GM12878 (cell line): ENCODE measurements at regions not wholly inside any gene's neighbourhood (a gene's known extent, or its start where the extent isn't known, plus 50 kb on each side); places are given as distances from the start of the nearest gene placed in this dataset.

Experiments
- ATAC-seq: fragments of 200-7000 bp; cut with Tn5 transposase; 3 replicates; pipeline ENCODE4 v1.9.1; 2020; ENCODE audit warnings: mild to moderate bottlenecking, moderate library complexity
- BruUV-seq: library from RNA; stranded (reverse); fragments of 400-500 nt; replicated peaks from 2 replicates; lab custom pipeline; 2021; lab: Mats Ljungman, UMichigan
- CTCF ChIA-PET: fragments of 300-600 bp; sonication (Branson Sonifier 250); formaldehyde crosslinking; extraction: SDS; loops from one replicate; lab custom pipeline; 2021; ENCODE audit warnings: inconsistent platforms; lab: Yijun Ruan, JAX
- POLR2A ChIA-PET: fragments of 350-600 bp; formaldehyde crosslinking; extraction: SDS; loops from one replicate; lab custom pipeline; 2021; ENCODE audit warnings: inconsistent platforms; lab: Charles Lee
- RAD21 ChIA-PET: fragments of 300-600 bp; sonication (Branson Sonifier 250); formaldehyde crosslinking; loops from one replicate; lab custom pipeline; 2023; ENCODE audit warnings: antibody characterized with exemption; ENCODE audit not compliant: unreplicated experiment; lab: Charles Lee
- SMC1A ChIA-PET: fragments of 300-600 bp; sonication (Branson Sonifier 250); formaldehyde crosslinking; loops from one replicate; lab custom pipeline; 2023; ENCODE audit not compliant: unreplicated experiment, uncharacterized antibody; lab: Charles Lee
- DNase-seq: peaks from one replicate; pipeline ENCODE4 v3.0.0-alpha.2; 2011; ENCODE audit warnings: low read depth, low spot score
- FAIRE-seq: peaks from 3 replicates; lab custom pipeline; 2011; peaks lifted over from hg19 to GRCh38; lab: Jason Lieb, UNC
- H2AFZ ChIP-seq: 2 replicates; pipeline ENCODE4 v1.6.0; 2011; ENCODE audit warnings: low read depth, low read length, control low read depth; ENCODE audit not compliant: control insufficient read depth
- H3K27ac ChIP-seq: 2 replicates; pipeline ENCODE4 v1.5.1; 2011; ENCODE audit warnings: control low read depth; ENCODE audit not compliant: control insufficient read depth, insufficient read depth
- H3K27me3 ChIP-seq, 2 experiments: replicated peaks in 1 of 2; 2 replicates each; pipeline versions ENCODE4 v1.6.0 to v1.6.1; 2011; ENCODE audit warnings: low read length in 1 of 2; ENCODE audit not compliant: control insufficient read depth in 2 of 2, insufficient read depth in 2 of 2
- H3K36me3 ChIP-seq, 2 experiments: 2 replicates each; pipeline ENCODE4 v1.5.1; 2011; ENCODE audit warnings: low read length in 1 of 2; ENCODE audit not compliant: control insufficient read depth in 2 of 2, insufficient read depth in 2 of 2
- H3K4me1 ChIP-seq: 2 replicates; pipeline ENCODE4 v1.6.1; 2011; ENCODE audit warnings: mild to moderate bottlenecking, low read length, moderate library complexity, mixed read lengths; ENCODE audit not compliant: control insufficient read depth, insufficient read depth
- H3K4me2 ChIP-seq: 2 replicates; pipeline ENCODE4 v1.6.0; 2011; ENCODE audit warnings: control low read depth; ENCODE audit not compliant: control insufficient read depth, insufficient read depth
- H3K4me3 ChIP-seq: fragments of 200-600 bp; sonication (generic); 2 replicates; pipeline ENCODE4 v1.5.1; 2016
- H3K79me2 ChIP-seq: 2 replicates; pipeline ENCODE4 v1.6.0; 2011; ENCODE audit warnings: low read length; ENCODE audit not compliant: control insufficient read depth, insufficient read depth
- H3K9ac ChIP-seq: 2 replicates; pipeline ENCODE4 v1.8.0; 2011; ENCODE audit warnings: low read length, control low read depth, mixed read lengths; ENCODE audit not compliant: control insufficient read depth, insufficient read depth
- H3K9me3 ChIP-seq: replicated peaks from 3 replicates; pipeline ENCODE4 v1.5.1; 2011; ENCODE audit warnings: mild to moderate bottlenecking, low read length; ENCODE audit not compliant: control insufficient read depth, insufficient read depth
- H4K20me1 ChIP-seq: 2 replicates; pipeline ENCODE4 v1.6.0; 2011; ENCODE audit not compliant: control insufficient read depth, insufficient read depth
- ATF2 ChIP-seq: IDR thresholded peaks from 2 replicates; pipeline ENCODE4 v1.6.1; 2012; ENCODE audit warnings: low read length, inconsistent platforms
- ATF7 ChIP-seq: fragments of 450-650 bp; IDR thresholded peaks from 2 replicates; pipeline ENCODE4 v1.6.1; 2016; ENCODE audit warnings: low read depth, mild to moderate bottlenecking
- BACH1 ChIP-seq: fragments of 450-650 bp; IDR thresholded peaks from 2 replicates; pipeline ENCODE4 v1.6.1; 2017; ENCODE audit warnings: mild to moderate bottlenecking, borderline replicate concordance
- BRCA1 ChIP-seq: IDR thresholded peaks from 2 replicates; pipeline ENCODE4 v1.6.1; 2011; ENCODE audit warnings: low read depth, low read length, improper control_type of control experiment
- CREB1 ChIP-seq: IDR thresholded peaks from 2 replicates; pipeline ENCODE4 v1.6.1; 2012; ENCODE audit warnings: low read depth, mild to moderate bottlenecking, inconsistent platforms
- GABPA ChIP-seq: IDR thresholded peaks from 2 replicates; pipeline ENCODE4 v1.6.1; 2014; ENCODE audit warnings: antibody characterized with exemption, low read depth, mild to moderate bottlenecking, inconsistent platforms
- JUND ChIP-seq: IDR thresholded peaks from 2 replicates; pipeline ENCODE4 v1.6.1; 2012; ENCODE audit warnings: low read depth, mild to moderate bottlenecking, low read length, improper control_type of control experiment, moderate library complexity
- MTA2 ChIP-seq: fragments of 450-650 bp; IDR thresholded peaks from 2 replicates; pipeline ENCODE4 v1.6.1; 2016; ENCODE audit warnings: low read depth, mild to moderate bottlenecking, moderate library complexity
- NBN ChIP-seq: fragments of 450-650 bp; IDR thresholded peaks from 2 replicates; pipeline ENCODE4 v1.6.1; 2016
- NFXL1 ChIP-seq: fragments of 450-650 bp; IDR thresholded peaks from 2 replicates; pipeline ENCODE4 v1.6.1; 2017; ENCODE audit warnings: antibody characterized with exemption, mild to moderate bottlenecking, borderline replicate concordance
- NR2C2 ChIP-seq: IDR thresholded peaks from 2 replicates; pipeline ENCODE4 v1.6.1; 2011; ENCODE audit warnings: borderline replicate concordance, low read depth; ENCODE audit not compliant: control insufficient read depth, insufficient read length
- NRF1 ChIP-seq: conservative IDR thresholded peaks from 2 replicates; pipeline ENCODE4 v1.6.1; 2011; ENCODE audit warnings: mild to moderate bottlenecking, low read depth, low read length, improper control_type of control experiment
- SIN3A ChIP-seq: IDR thresholded peaks from 2 replicates; pipeline ENCODE4 v1.6.1; 2012; ENCODE audit warnings: low read depth, low read length, improper control_type of control experiment
- SMAD1 ChIP-seq: fragments of 450-650 bp; IDR thresholded peaks from 2 replicates; pipeline ENCODE4 v1.6.1; 2018; ENCODE audit warnings: mild to moderate bottlenecking, low read depth; ENCODE audit not compliant: partially characterized antibody
- SMC3 ChIP-seq: IDR thresholded peaks from 2 replicates; pipeline ENCODE4 v1.6.1; 2011; ENCODE audit warnings: low read length, improper control_type of control experiment, borderline replicate concordance
- SUPT20H ChIP-seq: IDR thresholded peaks from 2 replicates; pipeline ENCODE4 v1.6.1; 2011; ENCODE audit warnings: low read depth, mild to moderate bottlenecking, low read length, moderate library complexity, borderline replicate concordance; ENCODE audit not compliant: control insufficient read depth
- WGBS: methylation state at CpG from one replicate; pipeline ENCODE4 v1.1.6; 2016; ENCODE audit warnings: low lambda C conversion rate; ENCODE audit not compliant: insufficient replicate concordance, insufficient coverage; ENCODE audit errors: missing lambda C conversion rate; 5-methylcytosine and 5-hydroxymethylcytosine counted together
- in situ Hi-C: fragments of 300-500 bp; cut with MboI; formaldehyde crosslinking; loops from 9 replicates; pipeline ENCODE4 v1.14.3; 2018; ENCODE audit warnings: mixed read lengths
- intact Hi-C: fragments of 100-400 bp; cut with micrococcal nuclease; formaldehyde crosslinking; loops from one replicate; pipeline ENCODE4 v1.14.2; 2022; ENCODE audit not compliant: unreplicated experiment
- TF ChIP-seq, protein P1 (sequence below): fragments of 450-650 bp; IDR thresholded peaks from 2 replicates; pipeline ENCODE4 v1.6.1; 2014; ENCODE audit warnings: mild to moderate bottlenecking

- no peaks in the 10 kb centered on the region for H3K9me3 ChIP-seq
- RAD21 ChIA-PET = interaction anchor here (1.1 to 1.2 kb wide), 3 partner anchors 9 to 13 kb away, joined by 3 to 4 read pairs (median 3); no protein-coding TSS in a partner anchor
- intact Hi-C loops = no loop called here
- no peaks in the 10 kb centered on the region for H3K27me3 ChIP-seq
- no peak overlapping the region for H3K27ac ChIP-seq
- no peak overlapping the region for H3K4me3 ChIP-seq
- no peak for TF ChIP-seq JUND
- TF ChIP-seq SMAD1 = no peak
- no peak for TF ChIP-seq BACH1
- no peak for TF ChIP-seq NR2C2
- no peak for TF ChIP-seq ATF7
- no peak for TF ChIP-seq MTA2
- no peak for TF ChIP-seq BRCA1
- no peak for TF ChIP-seq SUPT20H
- no peak for TF ChIP-seq NFXL1
- no peak for TF ChIP-seq SMC3
- no peak for TF ChIP-seq ATF2
- TF ChIP-seq NRF1 = no peak
- no peak for TF ChIP-seq CREB1
- TF ChIP-seq NBN = no peak
- TF ChIP-seq, protein P1, sequence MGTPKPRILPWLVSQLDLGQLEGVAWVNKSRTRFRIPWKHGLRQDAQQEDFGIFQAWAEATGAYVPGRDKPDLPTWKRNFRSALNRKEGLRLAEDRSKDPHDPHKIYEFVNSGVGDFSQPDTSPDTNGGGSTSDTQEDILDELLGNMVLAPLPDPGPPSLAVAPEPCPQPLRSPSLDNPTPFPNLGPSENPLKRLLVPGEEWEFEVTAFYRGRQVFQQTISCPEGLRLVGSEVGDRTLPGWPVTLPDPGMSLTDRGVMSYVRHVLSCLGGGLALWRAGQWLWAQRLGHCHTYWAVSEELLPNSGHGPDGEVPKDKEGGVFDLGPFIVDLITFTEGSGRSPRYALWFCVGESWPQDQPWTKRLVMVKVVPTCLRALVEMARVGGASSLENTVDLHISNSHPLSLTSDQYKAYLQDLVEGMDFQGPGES = no peak
- no peak for TF ChIP-seq GABPA
- TF ChIP-seq SIN3A = no peak
- TF ChIP-seq, all 136 proteins: peak for 0
- no peak overlapping the region for H3K4me2 ChIP-seq
- DNase-seq (no peak), FAIRE-seq (peak; percentile 7), ATAC-seq (no peak)
- H2AFZ ChIP-seq = no peak overlapping the region
- CTCF ChIA-PET = interaction anchor here (1.0 to 1.2 kb wide), 3 partner anchors 11 to 410 kb away, joined by 3 read pairs; no protein-coding TSS in a partner anchor
- WGBS = 12% methylated on average over 4 of the region's 4 CpGs
- no peaks in the 10 kb centered on the region for H3K36me3 ChIP-seq
- in situ Hi-C loops = no loop called here
- H3K4me1 ChIP-seq = no peaks in the 10 kb centered on the region
- no peaks in the 10 kb centered on the region for H3K79me2 ChIP-seq
- BruUV-seq = no TSS peak
- no peaks in the 10 kb centered on the region for H4K20me1 ChIP-seq
- no peak overlapping the region for H3K9ac ChIP-seq
- POLR2A ChIA-PET = no interaction called here
- SMC1A ChIA-PET = interaction anchor here (0.8 to 1.6 kb wide), 5 partner anchors 9 to 305 kb away, joined by 3 to 5 read pairs (median 4); no protein-coding TSS in a partner anchor
These were observed 236.9 kb upstream of the SLC10A2 start for GRCh38 chr13:103303078-103303651.
